Transverse colon (tissue), 3 donors: ENCODE measurements at regions not wholly inside any gene's neighbourhood (a gene's known extent, or its start where the extent isn't known, plus 50 kb on each side); places are given as distances from the start of the nearest gene placed in this dataset.

Experiments
- CTCF ChIP-seq, 5 experiments: fragments of 200-600 bp in 3 of 5; fragments of 450-650 bp in 2 of 5; sonication (generic) in 3 of 5; IDR thresholded peaks; 1 replicate in 2 of 5; 2 replicates in 3 of 5; pipeline ENCODE4 v1.5.1; 2016 to 2017; ENCODE audit warnings: antibody characterized with exemption in 5 of 5, inconsistent platforms in 3 of 5, mild to moderate bottlenecking in 2 of 5, moderate library complexity in 1 of 5
- EP300 ChIP-seq: sonication (generic); formaldehyde crosslinking; IDR thresholded peaks from one replicate; pipeline ENCODE4 v1.6.1; 2017; ENCODE audit warnings: antibody characterized with exemption, low read depth
- POLR2A ChIP-seq: fragments of 450-650 bp; IDR thresholded peaks from one replicate; pipeline ENCODE4 v1.6.1; 2016; ENCODE audit warnings: antibody characterized with exemption, mild to moderate bottlenecking, moderate library complexity

- TF ChIP-seq EP300 (no peak), CTCF (IDR thresholded peaks at IDR 0.05) (no peak), POLR2A (no peak)
Measured at GRCh38 chr16:20221208-20221607, 106.1 kb downstream of the GP2 start.
